ENCODE measurements at regions not wholly inside any gene's neighbourhood (a gene's known extent, or its start where the extent isn't known, plus 50 kb on each side); places are given as distances from the start of the nearest gene placed in this dataset.
"Not testable (repeated sequence)": the region's sequence is repeated elsewhere in the genome, so short reads cannot be mapped to it uniquely, and the experiment has no call there.

GRCh38 chr16:21487956-21488355, 111.4 kb upstream of the METTL9 start:
- DNase-seq (ENCODE audit: extremely low read depth, insufficient read length); H3K36me3 ChIP-seq (ENCODE audit: control insufficient read depth, insufficient read depth, low read length); H3K27me3 ChIP-seq (replicated peaks; ENCODE audit: control insufficient read depth, insufficient read depth, low read length); H3K4me3 ChIP-seq (replicated peaks; ENCODE audit: low read depth, low read length): not testable (repeated sequence)

- not testable (repeated sequence) for H3K36me3 ChIP-seq (ENCODE audit: control insufficient read depth, insufficient read depth, low read length); H3K4me3 ChIP-seq (replicated peaks; ENCODE audit: low read depth, low read length); H3K27me3 ChIP-seq (replicated peaks; ENCODE audit: control insufficient read depth, insufficient read depth, low read length); DNase-seq (ENCODE audit: extremely low read depth, insufficient read length)
Observed at GRCh38 chr16:21499046-21499445, 100.3 kb upstream of the METTL9 start.

- DNase-seq (ENCODE audit: extremely low read depth, insufficient read length) = peak; percentile 74
- not testable (repeated sequence) for H3K27me3 ChIP-seq (replicated peaks; ENCODE audit: control insufficient read depth, insufficient read depth, low read length); H3K36me3 ChIP-seq (ENCODE audit: control insufficient read depth, insufficient read depth, low read length)
- peak overlapping the region; percentile 90 for H3K4me3 ChIP-seq (replicated peaks; ENCODE audit: low read depth, low read length)
Observed at GRCh38 chr16:21501223-21501868, 98.0 kb upstream of the METTL9 start.

- no peak for TF ChIP-seq CTCF (IDR thresholded peaks at IDR 0.05; ENCODE audit: insufficient read depth, low read length, poor library complexity, severe bottlenecking)
- Histone ChIP-seq H3K36me3 (ENCODE audit: control insufficient read depth, insufficient read depth, low read length) (no peaks in the 10 kb centered on the region; the same call in 1 of the 2 replicates), H3K27me3 (replicated peaks; ENCODE audit: control insufficient read depth, insufficient read depth, low read length) (no peaks in the 10 kb centered on the region), H3K4me3 (replicated peaks; ENCODE audit: low read depth, low read length) (peak overlapping the region; percentile 90)
- peak; percentile 94 for DNase-seq (ENCODE audit: extremely low read depth, insufficient read length)
Observed at GRCh38 chr16:21501869-21502667, 97.3 kb upstream of the METTL9 start.

- H3K36me3 ChIP-seq (ENCODE audit: control insufficient read depth, insufficient read depth, low read length); DNase-seq (ENCODE audit: extremely low read depth, insufficient read length); H3K27me3 ChIP-seq (replicated peaks; ENCODE audit: control insufficient read depth, insufficient read depth, low read length); H3K4me3 ChIP-seq (replicated peaks; ENCODE audit: low read depth, low read length): not testable (repeated sequence)
Observed at GRCh38 chr16:21503574-21503920, 95.8 kb upstream of the METTL9 start.

- not testable (repeated sequence) for DNase-seq (ENCODE audit: extremely low read depth, insufficient read length); H3K27me3 ChIP-seq (replicated peaks; ENCODE audit: control insufficient read depth, insufficient read depth, low read length); H3K4me3 ChIP-seq (replicated peaks; ENCODE audit: low read depth, low read length); H3K36me3 ChIP-seq (ENCODE audit: control insufficient read depth, insufficient read depth, low read length)
Observed at GRCh38 chr16:21503941-21504832, 95.2 kb upstream of the METTL9 start.

GRCh38 chr16:21505751-21506520, 93.4 kb upstream of the METTL9 start:
- not testable (repeated sequence) for H3K4me3 ChIP-seq (replicated peaks; ENCODE audit: low read depth, low read length); H3K27me3 ChIP-seq (replicated peaks; ENCODE audit: control insufficient read depth, insufficient read depth, low read length); H3K36me3 ChIP-seq (ENCODE audit: control insufficient read depth, insufficient read depth, low read length); DNase-seq (ENCODE audit: extremely low read depth, insufficient read length)

- peak overlapping the region; percentile 57 for H3K4me3 ChIP-seq (replicated peaks; ENCODE audit: low read depth, low read length)
- not testable (repeated sequence) for H3K27me3 ChIP-seq (replicated peaks; ENCODE audit: control insufficient read depth, insufficient read depth, low read length); H3K36me3 ChIP-seq (ENCODE audit: control insufficient read depth, insufficient read depth, low read length)
- DNase-seq (ENCODE audit: extremely low read depth, insufficient read length) = peak; percentile 81
- TF ChIP-seq CTCF (IDR thresholded peaks at IDR 0.05; ENCODE audit: insufficient read depth, low read length, poor library complexity, severe bottlenecking) = peak; percentile 21
Observed at GRCh38 chr16:21506857-21507456, 92.4 kb upstream of the METTL9 start.

GRCh38 chr16:21507631-21508305, 91.6 kb upstream of the METTL9 start:
- not testable (repeated sequence) for DNase-seq (ENCODE audit: extremely low read depth, insufficient read length); H3K36me3 ChIP-seq (ENCODE audit: control insufficient read depth, insufficient read depth, low read length); H3K27me3 ChIP-seq (replicated peaks; ENCODE audit: control insufficient read depth, insufficient read depth, low read length)
- H3K4me3 ChIP-seq (replicated peaks; ENCODE audit: low read depth, low read length) = peak overlapping the region; percentile 57

GRCh38 chr16:21508661-21509436, 90.5 kb upstream of the METTL9 start:
- not testable (repeated sequence) for H3K36me3 ChIP-seq (ENCODE audit: control insufficient read depth, insufficient read depth, low read length); H3K4me3 ChIP-seq (replicated peaks; ENCODE audit: low read depth, low read length); DNase-seq (ENCODE audit: extremely low read depth, insufficient read length); H3K27me3 ChIP-seq (replicated peaks; ENCODE audit: control insufficient read depth, insufficient read depth, low read length)
